GM21619 (cell line): ENCODE measurements at regions not wholly inside any gene's neighbourhood (a gene's known extent, or its start where the extent isn't known, plus 50 kb on each side); places are given as distances from the start of the nearest gene placed in this dataset.
"Not testable (repeated sequence)": the region's sequence is repeated elsewhere in the genome, so short reads cannot be mapped to it uniquely, and the experiment has no call there.

Experiments
- ATAC-seq: cut with Tn5 transposase; IDR thresholded peaks from one replicate; pipeline ENCODE4 v1.9.1; 2021; ENCODE audit not compliant: unreplicated experiment

DNA sequence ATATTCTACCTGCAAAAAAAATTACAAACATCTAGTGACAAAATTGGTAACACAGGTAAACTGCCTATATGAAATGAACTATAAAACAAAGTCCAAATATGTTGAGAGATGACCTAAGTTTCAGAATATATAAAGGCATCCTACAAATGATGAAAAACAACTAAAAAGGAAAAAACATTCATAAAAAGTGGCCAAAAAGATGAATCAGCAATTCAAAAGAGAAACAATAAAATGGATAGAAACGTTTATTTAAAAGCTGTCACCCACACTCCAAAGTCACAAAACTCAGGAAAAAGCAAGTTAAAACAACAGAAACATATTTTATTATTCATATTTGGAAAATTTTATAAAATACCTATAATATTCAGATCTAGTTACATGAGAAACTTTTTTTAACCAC is 106.5 kb upstream of the DCN start:
- ATAC-seq, result no peak

DNA sequence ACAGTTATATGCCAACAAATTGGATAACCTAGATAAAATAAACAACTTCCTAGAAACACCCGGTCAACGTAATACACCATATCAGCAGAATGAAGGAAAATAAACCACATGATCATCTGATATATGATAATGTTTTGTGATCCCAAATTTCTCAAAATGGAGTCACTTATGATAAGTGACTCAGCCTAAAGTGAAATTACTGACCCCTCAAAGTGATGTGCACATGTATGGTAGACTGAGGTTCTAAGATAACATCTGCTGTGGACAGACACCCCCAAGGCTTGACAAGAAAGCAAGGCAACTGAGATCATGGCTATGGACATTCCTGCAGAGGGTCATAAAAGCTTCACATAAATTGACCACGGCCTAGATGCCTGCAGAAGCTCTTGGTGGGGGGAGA is 105.1 kb upstream of the DCN start:
- no peak for ATAC-seq

DNA sequence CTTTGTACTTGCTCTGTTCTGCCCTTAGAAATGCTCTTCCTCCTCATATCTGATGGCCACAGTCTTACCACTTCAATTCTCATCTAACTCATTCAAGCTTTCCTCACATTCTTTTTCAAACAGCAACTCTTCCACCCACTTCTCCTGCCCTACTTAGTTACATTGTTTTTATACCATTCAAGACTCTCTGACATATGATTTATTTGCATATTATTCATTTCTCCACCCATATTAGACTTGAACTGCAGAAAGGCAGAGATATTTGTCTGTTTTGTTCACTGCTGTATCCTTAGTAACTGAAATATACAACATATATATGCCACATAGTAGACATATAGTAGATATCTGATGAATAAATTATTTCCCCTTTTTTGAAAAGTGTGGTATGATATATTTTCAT is 95.5 kb upstream of the DCN start:
- ATAC-seq, result no peak

- no peak for ATAC-seq
Measured at GRCh38 chr12:91276509-91276908, 93.9 kb upstream of the DCN start.

- ATAC-seq, result no peak
Measured at GRCh38 chr12:91275321-91275720, 92.7 kb upstream of the DCN start.

DNA sequence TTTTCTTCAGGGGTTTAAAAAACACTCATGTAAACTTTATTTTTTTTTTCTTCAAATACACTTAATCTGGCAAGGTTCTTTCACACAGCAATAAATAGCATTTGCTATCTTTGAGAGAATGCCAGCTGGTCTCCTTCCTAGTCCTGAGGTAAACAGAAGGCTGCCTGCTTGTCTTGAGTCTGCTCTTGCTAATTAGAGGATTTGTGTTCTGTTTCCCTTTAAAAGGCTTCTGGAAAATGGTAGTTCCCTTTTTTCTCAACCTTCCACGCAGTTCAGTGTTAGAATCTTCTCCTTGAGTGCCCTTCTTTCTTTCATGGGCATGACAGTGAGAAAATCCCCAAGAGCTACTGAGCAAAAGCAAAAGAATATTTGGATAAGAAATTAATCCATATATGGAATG is 92.3 kb upstream of the DCN start:
- no peak for ATAC-seq

DNA sequence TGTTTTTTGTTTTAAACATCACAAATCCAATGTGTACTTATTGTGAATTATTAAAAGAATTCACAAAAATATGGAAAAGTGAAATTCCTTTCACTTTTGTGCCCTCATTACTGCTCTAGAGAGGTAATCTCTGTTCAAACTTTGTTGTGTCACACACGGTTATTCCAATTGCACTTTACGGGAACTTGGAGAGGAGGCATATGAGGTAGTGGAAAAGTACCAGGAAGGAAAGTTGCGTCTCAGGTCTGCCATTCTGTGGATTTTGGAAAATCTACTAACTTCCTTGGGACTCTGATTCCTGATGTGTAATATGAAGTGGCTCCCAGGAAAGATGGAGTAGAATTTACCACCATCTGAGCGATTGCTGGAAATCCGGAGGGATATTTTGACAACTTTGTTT is 90.9 kb upstream of the DCN start:
- no peak for ATAC-seq

GRCh38 chr12:91272461-91273063 is 89.9 kb upstream of the DCN start:
- no peak for ATAC-seq

DNA sequence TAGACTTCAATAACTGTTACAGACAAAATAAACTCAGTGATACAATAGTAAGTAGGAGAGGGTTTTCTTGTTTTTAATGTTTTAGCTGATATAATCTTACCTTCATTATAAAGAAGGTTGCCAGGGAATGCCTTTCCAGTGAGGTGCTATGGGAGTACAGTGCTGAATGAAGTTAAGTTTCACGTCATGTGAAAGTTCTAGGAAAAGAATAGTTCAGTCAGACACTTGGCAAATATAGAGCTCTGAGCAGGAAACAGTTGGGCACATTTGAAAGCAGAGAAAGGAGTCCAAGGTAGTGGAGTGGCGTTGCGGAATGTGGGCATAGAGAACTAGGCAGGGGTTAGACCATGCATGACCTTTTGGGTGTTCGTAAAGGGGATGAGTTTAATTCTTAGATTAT is 88.6 kb upstream of the DCN start:
- ATAC-seq, result no peak

DNA sequence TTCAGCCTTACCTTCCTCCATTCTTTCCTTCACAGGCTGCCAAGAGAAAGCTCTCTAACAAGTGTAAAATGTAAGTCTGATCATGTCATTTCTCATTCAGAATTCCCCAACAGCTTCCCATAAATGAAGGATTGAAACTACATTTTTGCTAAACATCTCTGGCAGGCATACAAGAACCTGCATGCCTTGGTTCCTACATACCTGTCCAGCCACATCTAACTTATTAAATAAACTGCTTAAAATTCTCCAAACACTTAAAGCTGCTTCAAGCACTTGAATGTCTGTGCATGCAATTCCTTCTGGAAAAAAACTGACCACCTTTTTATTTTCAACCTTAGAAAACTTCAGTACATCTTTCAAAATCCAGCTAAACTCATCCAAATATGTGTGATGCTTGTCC is 84.4 kb upstream of the DCN start:
- no peak for ATAC-seq

- no peak for ATAC-seq
Measured at GRCh38 chr12:91264178-91264577, 81.6 kb upstream of the DCN start.

GRCh38 chr12:91261820-91262676 is 79.4 kb upstream of the DCN start:
- no peak for ATAC-seq

DNA sequence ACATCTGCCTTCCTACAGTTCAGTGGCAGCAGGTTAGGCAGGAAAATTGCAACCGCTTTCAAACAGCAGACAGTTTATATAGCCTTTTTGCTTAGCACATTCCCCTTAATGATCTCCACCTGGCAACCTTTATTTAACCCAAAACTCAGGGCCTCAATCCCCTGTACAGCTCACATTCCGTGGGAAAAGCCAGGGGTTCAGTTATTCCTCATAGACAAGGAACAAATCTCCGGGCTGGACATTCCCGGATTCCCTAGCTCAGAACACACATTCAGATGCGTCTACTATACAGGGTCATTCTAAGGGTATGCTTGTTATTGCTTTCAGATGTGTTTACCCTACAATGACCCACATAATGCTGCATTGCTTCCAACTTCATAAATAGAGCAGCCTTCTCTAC is 73.8 kb upstream of the DCN start:
- no peak for ATAC-seq

GRCh38 chr12:91252341-91252740 is 69.7 kb upstream of the DCN start:
- ATAC-seq, result no peak

GRCh38 chr12:91250273-91250665 is 67.7 kb upstream of the DCN start:
- ATAC-seq, result no peak

- ATAC-seq, result no peak
Measured at GRCh38 chr12:91249518-91250272, 67.1 kb upstream of the DCN start.

- ATAC-seq, result no peak
Measured at GRCh38 chr12:91249054-91249453, 66.4 kb upstream of the DCN start.

- not testable (repeated sequence) for ATAC-seq
Measured at GRCh38 chr12:91243177-91243576, 60.6 kb upstream of the DCN start.

- ATAC-seq, result no peak
Measured at GRCh38 chr12:91241756-91242155, 59.1 kb upstream of the DCN start.

DNA sequence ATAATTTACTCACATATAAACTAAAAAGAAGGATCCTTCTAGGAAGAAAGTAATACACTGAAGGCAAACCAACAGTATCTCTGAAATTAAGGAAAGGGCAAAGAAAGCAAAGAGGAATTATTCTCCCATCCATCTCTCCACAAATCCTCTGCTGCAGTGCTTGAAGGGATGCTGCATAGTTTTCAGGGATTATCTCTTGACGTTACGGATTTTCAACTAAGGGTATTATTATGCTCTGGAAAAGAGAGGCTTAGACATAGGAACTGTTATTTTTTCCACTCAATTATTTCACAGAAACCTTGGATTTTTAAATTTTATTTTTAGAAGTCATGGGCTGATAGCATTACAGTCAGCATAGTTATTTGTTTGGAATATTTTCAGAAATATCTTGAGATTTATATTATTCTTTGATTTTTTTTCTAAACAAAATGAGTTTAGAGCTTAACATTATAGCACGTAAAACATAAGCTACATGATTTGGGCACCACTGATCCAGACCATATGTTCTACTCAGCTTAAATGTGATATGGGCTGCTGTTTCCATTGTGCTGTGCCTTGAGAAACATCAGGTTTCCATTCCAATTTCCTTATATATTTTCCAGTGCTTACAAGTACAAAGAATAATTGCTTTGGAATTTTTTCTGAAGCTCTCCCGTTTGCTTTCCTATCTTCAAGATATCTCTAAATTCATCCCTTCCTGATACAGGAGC is 57.9 kb upstream of the DCN start:
- ATAC-seq, result no peak

DNA sequence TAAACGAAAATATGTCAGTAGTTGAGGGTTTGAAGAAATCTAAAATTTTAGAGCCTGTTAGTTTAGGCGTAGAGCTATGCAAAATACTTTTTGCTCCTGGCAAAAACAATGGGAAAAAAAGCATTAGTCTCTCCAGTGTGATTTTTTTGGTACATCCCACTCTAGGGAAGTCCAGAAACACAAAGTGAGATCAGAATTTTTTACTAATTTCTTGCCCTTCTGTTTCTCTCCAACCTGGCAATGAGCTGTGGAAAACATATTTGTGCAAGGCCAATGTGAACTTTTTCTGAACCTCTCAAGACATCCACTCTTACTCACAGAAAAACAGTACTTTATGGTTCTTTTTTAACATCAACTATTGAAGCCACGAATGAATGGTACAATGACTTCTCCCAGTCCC is 56.9 kb upstream of the DCN start:
- ATAC-seq, result no peak
